GM23338 (cell line): ENCODE measurements at regions not wholly inside any gene's neighbourhood (a gene's known extent, or its start where the extent isn't known, plus 50 kb on each side); places are given as distances from the start of the nearest gene placed in this dataset.

Experiments used
- ATAC-seq: fragments of 200-7000 bp; cut with Tn5 transposase; 3 replicates; pipeline ENCODE4 v1.9.1; 2020
- DNase-seq: peaks from one replicate; pipeline ENCODE4 v3.0.0-alpha.2; 2015; ENCODE audit warnings: low spot score
- H2AFZ ChIP-seq: fragments of 200-600 bp; sonication (generic); 2 replicates; pipeline ENCODE4 v1.8.0; 2016; ENCODE audit warnings: antibody characterized with exemption, mild to moderate bottlenecking, moderate library complexity
- H3F3A ChIP-seq: fragments of 200-600 bp; sonication (generic); replicated peaks from 2 replicates; pipeline ENCODE4 v1.8.0; 2017; ENCODE audit warnings: antibody characterized with exemption, mixed run types, low read depth
- H3K27ac ChIP-seq: fragments of 200-600 bp; sonication (generic); 2 replicates; pipeline ENCODE4 v1.6.1; 2016; ENCODE audit warnings: low read depth
- H3K27me3 ChIP-seq: fragments of 200-600 bp; sonication (generic); 2 replicates; pipeline ENCODE4 v1.8.0; 2016; ENCODE audit warnings: mild to moderate bottlenecking, mixed run types, moderate library complexity; ENCODE audit not compliant: insufficient read depth
- H3K36me3 ChIP-seq: fragments of 200-600 bp; sonication (generic); 2 replicates; pipeline ENCODE4 v1.8.0; 2016; ENCODE audit warnings: mild to moderate bottlenecking; ENCODE audit not compliant: insufficient read depth
- H3K4me1 ChIP-seq: fragments of 200-600 bp; sonication (generic); 2 replicates; pipeline ENCODE4 v1.8.0; 2016; ENCODE audit warnings: mild to moderate bottlenecking, moderate library complexity; ENCODE audit not compliant: insufficient read depth
- H3K4me2 ChIP-seq: fragments of 200-600 bp; sonication (generic); 2 replicates; pipeline ENCODE4 v1.7.1; 2017; ENCODE audit warnings: mixed run types
- H3K4me3 ChIP-seq: fragments of 200-600 bp; sonication (generic); 2 replicates; pipeline ENCODE4 v1.6.1; 2016; ENCODE audit warnings: mixed run types
- H3K79me2 ChIP-seq: fragments of 200-600 bp; sonication (generic); replicated peaks from 2 replicates; pipeline ENCODE4 v1.8.0; 2017; ENCODE audit warnings: mild to moderate bottlenecking; ENCODE audit not compliant: insufficient read depth
- H3K9me2 ChIP-seq: fragments of 200-600 bp; sonication (generic); 2 replicates; pipeline ENCODE4 v1.8.0; 2017; ENCODE audit not compliant: insufficient read depth
- H4K20me1 ChIP-seq: fragments of 200-600 bp; sonication (generic); replicated peaks from 2 replicates; pipeline ENCODE4 v1.8.0; 2017; ENCODE audit warnings: mild to moderate bottlenecking; ENCODE audit not compliant: insufficient read depth
- H3K27ac Mint-ChIP-seq: 2 replicates; pipeline ENCODE4 v1.8.0; 2020; ENCODE audit warnings: inconsistent platforms, mild to moderate bottlenecking, moderate library complexity, mixed read lengths
- H3K27me3 Mint-ChIP-seq: 3 replicates; pipeline ENCODE4 v1.8.0; 2022; ENCODE audit warnings: low read depth, mild to moderate bottlenecking, moderate library complexity, mixed read lengths, inconsistent platforms; ENCODE audit not compliant: insufficient read depth, poor library complexity
- H3K36me3 Mint-ChIP-seq: 3 replicates; pipeline ENCODE4 v1.8.0; 2021; ENCODE audit warnings: low read depth, mild to moderate bottlenecking, inconsistent platforms, moderate library complexity, mixed read lengths
- H3K4me1 Mint-ChIP-seq: 3 replicates; pipeline ENCODE4 v1.8.0; 2020; ENCODE audit warnings: mild to moderate bottlenecking, inconsistent platforms, mixed read lengths
- H3K4me3 Mint-ChIP-seq: 3 replicates; pipeline ENCODE4 v1.8.0; 2021; ENCODE audit warnings: moderate library complexity, mild to moderate bottlenecking, inconsistent platforms, mixed read lengths
- H3K9me3 Mint-ChIP-seq: 3 replicates; pipeline ENCODE4 v1.8.0; 2020; ENCODE audit warnings: moderate library complexity, mild to moderate bottlenecking, inconsistent platforms, mixed read lengths
- CREB1 ChIP-seq: fragments of 250-450 bp; sonication (Bioruptor Pico); IDR thresholded peaks from 2 replicates; pipeline ENCODE4 v1.5.0; 2020; ENCODE audit warnings: low read depth, mild to moderate bottlenecking, moderate library complexity
- EZH2 ChIP-seq: fragments of 200-600 bp; sonication (generic); IDR thresholded peaks from one replicate; pipeline ENCODE4 v1.8.0; 2017; ENCODE audit warnings: antibody characterized with exemption, mild to moderate bottlenecking, low read depth; ENCODE audit not compliant: unreplicated experiment
- EZH2phosphoT487 ChIP-seq: fragments of 200-600 bp; sonication (generic); IDR thresholded peaks from one replicate; pipeline ENCODE4 v1.8.1; 2018; ENCODE audit warnings: antibody characterized with exemption; ENCODE audit not compliant: unreplicated experiment
- JUNB ChIP-seq: IDR thresholded peaks from one replicate; pipeline ENCODE4 v1.6.1; 2016; ENCODE audit warnings: antibody characterized with exemption; ENCODE audit not compliant: unreplicated experiment
- NANOG ChIP-seq: IDR thresholded peaks from 2 replicates; pipeline ENCODE4 v1.6.1; 2016; ENCODE audit warnings: antibody characterized with exemption, borderline replicate concordance
- POLR2AphosphoS5 ChIP-seq: IDR thresholded peaks from 2 replicates; pipeline ENCODE4 v1.6.1; 2016; ENCODE audit warnings: antibody characterized with exemption, low read depth
- STAT1 ChIP-seq: IDR thresholded peaks from one replicate; pipeline ENCODE4 v1.6.1; 2016; ENCODE audit warnings: antibody characterized with exemption; ENCODE audit not compliant: unreplicated experiment
- ZNF114 ChIP-seq: fragments of 250-450 bp; sonication (Bioruptor Pico); IDR thresholded peaks from 2 replicates; pipeline ENCODE4 v1.5.0; 2020; ENCODE audit warnings: mild to moderate bottlenecking, moderate library complexity
- ZNF331 ChIP-seq: fragments of 250-450 bp; sonication (Bioruptor Pico); IDR thresholded peaks from 2 replicates; pipeline ENCODE4 v1.5.0; 2020; ENCODE audit warnings: low read depth, mild to moderate bottlenecking, moderate library complexity
- TF ChIP-seq, protein P1 (sequence below): IDR thresholded peaks from 2 replicates; pipeline ENCODE4 v1.6.1; 2016; ENCODE audit warnings: antibody characterized with exemption
- TF ChIP-seq, protein P2 (sequence below): fragments of 250-450 bp; sonication (Bioruptor Pico); IDR thresholded peaks from 2 replicates; pipeline ENCODE4 v1.5.0; 2020; ENCODE audit warnings: mild to moderate bottlenecking, moderate library complexity
- TF ChIP-seq, protein P3 (sequence below): IDR thresholded peaks from one replicate; pipeline ENCODE4 v1.6.1; 2018; ENCODE audit warnings: antibody characterized with exemption; ENCODE audit not compliant: unreplicated experiment
- TF ChIP-seq, protein P4 (sequence below), 2 experiments: fragments of 200-600 bp in 1 of 2; sonication (generic) in 1 of 2; conservative IDR thresholded peaks; 2 replicates each; pipeline versions ENCODE4 v1.5.1 to v1.6.1; 2016 to 2017; ENCODE audit warnings: antibody characterized with exemption in 2 of 2, low read depth in 2 of 2, mild to moderate bottlenecking in 2 of 2, moderate library complexity in 1 of 2

DNA sequence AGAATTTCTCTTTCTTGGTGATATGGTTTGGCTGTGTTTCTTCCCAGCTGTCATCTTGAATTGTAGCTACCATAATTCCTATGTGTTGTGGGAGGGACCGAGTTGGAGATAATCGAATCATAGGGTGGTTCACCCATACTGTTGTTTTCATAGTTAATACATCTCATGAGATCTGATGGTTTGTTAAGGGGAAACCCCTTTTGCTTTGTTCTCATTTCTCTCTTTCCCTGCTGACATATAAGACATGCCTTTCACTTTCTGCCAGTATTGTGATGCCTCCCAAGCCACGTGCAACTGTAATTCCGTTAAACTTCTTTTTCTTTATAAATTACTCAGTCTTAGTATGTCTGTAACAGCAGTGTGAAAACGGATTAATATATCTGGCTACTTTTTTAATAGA lies 179.0 kb downstream of the VCY1B start:
- no peak for TF ChIP-seq POLR2AphosphoS5
- no peak for TF ChIP-seq CREB1 (CRISPR knock-in tag)
- no peak for TF ChIP-seq EZH2phosphoT487
- TF ChIP-seq, protein P1, sequence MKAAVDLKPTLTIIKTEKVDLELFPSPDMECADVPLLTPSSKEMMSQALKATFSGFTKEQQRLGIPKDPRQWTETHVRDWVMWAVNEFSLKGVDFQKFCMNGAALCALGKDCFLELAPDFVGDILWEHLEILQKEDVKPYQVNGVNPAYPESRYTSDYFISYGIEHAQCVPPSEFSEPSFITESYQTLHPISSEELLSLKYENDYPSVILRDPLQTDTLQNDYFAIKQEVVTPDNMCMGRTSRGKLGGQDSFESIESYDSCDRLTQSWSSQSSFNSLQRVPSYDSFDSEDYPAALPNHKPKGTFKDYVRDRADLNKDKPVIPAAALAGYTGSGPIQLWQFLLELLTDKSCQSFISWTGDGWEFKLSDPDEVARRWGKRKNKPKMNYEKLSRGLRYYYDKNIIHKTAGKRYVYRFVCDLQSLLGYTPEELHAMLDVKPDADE: no peak
- no peak for TF ChIP-seq EZH2
- no peak for TF ChIP-seq STAT1
- TF ChIP-seq, protein P2, sequence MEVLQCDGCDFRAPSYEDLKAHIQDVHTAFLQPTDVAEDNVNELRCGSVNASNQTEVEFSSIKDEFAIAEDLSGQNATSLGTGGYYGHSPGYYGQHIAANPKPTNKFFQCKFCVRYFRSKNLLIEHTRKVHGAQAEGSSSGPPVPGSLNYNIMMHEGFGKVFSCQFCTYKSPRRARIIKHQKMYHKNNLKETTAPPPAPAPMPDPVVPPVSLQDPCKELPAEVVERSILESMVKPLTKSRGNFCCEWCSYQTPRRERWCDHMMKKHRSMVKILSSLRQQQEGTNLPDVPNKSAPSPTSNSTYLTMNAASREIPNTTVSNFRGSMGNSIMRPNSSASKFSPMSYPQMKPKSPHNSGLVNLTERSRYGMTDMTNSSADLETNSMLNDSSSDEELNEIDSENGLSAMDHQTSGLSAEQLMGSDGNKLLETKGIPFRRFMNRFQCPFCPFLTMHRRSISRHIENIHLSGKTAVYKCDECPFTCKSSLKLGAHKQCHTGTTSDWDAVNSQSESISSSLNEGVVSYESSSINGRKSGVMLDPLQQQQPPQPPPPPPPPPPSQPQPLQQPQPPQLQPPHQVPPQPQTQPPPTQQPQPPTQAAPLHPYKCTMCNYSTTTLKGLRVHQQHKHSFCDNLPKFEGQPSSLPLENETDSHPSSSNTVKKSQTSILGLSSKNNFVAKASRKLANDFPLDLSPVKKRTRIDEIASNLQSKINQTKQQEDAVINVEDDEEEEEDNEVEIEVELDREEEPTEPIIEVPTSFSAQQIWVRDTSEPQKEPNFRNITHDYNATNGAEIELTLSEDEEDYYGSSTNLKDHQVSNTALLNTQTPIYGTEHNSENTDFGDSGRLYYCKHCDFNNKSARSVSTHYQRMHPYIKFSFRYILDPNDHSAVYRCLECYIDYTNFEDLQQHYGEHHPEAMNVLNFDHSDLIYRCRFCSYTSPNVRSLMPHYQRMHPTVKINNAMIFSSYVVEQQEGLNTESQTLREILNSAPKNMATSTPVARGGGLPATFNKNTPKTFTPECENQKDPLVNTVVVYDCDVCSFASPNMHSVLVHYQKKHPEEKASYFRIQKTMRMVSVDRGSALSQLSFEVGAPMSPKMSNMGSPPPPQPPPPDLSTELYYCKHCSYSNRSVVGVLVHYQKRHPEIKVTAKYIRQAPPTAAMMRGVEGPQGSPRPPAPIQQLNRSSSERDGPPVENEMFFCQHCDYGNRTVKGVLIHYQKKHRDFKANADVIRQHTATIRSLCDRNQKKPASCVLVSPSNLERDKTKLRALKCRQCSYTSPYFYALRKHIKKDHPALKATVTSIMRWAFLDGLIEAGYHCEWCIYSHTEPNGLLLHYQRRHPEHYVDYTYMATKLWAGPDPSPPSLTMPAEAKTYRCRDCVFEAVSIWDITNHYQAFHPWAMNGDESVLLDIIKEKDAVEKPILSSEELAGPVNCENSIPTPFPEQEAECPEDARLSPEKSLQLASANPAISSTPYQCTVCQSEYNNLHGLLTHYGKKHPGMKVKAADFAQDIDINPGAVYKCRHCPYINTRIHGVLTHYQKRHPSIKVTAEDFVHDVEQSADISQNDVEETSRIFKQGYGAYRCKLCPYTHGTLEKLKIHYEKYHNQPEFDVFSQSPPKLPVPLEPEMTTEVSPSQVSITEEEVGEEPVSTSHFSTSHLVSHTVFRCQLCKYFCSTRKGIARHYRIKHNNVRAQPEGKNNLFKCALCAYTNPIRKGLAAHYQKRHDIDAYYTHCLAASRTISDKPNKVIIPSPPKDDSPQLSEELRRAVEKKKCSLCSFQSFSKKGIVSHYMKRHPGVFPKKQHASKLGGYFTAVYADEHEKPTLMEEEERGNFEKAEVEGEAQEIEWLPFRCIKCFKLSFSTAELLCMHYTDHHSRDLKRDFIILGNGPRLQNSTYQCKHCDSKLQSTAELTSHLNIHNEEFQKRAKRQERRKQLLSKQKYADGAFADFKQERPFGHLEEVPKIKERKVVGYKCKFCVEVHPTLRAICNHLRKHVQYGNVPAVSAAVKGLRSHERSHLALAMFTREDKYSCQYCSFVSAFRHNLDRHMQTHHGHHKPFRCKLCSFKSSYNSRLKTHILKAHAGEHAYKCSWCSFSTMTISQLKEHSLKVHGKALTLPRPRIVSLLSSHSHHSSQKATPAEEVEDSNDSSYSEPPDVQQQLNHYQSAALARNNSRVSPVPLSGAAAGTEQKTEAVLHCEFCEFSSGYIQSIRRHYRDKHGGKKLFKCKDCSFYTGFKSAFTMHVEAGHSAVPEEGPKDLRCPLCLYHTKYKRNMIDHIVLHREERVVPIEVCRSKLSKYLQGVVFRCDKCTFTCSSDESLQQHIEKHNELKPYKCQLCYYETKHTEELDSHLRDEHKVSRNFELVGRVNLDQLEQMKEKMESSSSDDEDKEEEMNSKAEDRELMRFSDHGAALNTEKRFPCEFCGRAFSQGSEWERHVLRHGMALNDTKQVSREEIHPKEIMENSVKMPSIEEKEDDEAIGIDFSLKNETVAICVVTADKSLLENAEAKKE (CRISPR knock-in tag): no peak
- no peak for TF ChIP-seq ZNF331
- no peak for TF ChIP-seq JUNB
- TF ChIP-seq ZNF114 (CRISPR knock-in tag): no peak
- TF ChIP-seq, protein P3, sequence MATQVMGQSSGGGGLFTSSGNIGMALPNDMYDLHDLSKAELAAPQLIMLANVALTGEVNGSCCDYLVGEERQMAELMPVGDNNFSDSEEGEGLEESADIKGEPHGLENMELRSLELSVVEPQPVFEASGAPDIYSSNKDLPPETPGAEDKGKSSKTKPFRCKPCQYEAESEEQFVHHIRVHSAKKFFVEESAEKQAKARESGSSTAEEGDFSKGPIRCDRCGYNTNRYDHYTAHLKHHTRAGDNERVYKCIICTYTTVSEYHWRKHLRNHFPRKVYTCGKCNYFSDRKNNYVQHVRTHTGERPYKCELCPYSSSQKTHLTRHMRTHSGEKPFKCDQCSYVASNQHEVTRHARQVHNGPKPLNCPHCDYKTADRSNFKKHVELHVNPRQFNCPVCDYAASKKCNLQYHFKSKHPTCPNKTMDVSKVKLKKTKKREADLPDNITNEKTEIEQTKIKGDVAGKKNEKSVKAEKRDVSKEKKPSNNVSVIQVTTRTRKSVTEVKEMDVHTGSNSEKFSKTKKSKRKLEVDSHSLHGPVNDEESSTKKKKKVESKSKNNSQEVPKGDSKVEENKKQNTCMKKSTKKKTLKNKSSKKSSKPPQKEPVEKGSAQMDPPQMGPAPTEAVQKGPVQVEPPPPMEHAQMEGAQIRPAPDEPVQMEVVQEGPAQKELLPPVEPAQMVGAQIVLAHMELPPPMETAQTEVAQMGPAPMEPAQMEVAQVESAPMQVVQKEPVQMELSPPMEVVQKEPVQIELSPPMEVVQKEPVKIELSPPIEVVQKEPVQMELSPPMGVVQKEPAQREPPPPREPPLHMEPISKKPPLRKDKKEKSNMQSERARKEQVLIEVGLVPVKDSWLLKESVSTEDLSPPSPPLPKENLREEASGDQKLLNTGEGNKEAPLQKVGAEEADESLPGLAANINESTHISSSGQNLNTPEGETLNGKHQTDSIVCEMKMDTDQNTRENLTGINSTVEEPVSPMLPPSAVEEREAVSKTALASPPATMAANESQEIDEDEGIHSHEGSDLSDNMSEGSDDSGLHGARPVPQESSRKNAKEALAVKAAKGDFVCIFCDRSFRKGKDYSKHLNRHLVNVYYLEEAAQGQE: no peak
- TF ChIP-seq NANOG: no peak
- TF ChIP-seq, protein P4, sequence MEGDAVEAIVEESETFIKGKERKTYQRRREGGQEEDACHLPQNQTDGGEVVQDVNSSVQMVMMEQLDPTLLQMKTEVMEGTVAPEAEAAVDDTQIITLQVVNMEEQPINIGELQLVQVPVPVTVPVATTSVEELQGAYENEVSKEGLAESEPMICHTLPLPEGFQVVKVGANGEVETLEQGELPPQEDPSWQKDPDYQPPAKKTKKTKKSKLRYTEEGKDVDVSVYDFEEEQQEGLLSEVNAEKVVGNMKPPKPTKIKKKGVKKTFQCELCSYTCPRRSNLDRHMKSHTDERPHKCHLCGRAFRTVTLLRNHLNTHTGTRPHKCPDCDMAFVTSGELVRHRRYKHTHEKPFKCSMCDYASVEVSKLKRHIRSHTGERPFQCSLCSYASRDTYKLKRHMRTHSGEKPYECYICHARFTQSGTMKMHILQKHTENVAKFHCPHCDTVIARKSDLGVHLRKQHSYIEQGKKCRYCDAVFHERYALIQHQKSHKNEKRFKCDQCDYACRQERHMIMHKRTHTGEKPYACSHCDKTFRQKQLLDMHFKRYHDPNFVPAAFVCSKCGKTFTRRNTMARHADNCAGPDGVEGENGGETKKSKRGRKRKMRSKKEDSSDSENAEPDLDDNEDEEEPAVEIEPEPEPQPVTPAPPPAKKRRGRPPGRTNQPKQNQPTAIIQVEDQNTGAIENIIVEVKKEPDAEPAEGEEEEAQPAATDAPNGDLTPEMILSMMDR (conservative IDR thresholded peaks at IDR 0.05; ENCODE audit: low read depth in 2 of 2): no peak
- Histone ChIP-seq H4K20me1 (no peaks in the 10 kb centered on the region), H3K79me2 (no peaks in the 10 kb centered on the region), H3K27me3 (no peaks in the 10 kb centered on the region), H3K4me1 (no peaks in the 10 kb centered on the region), H3K4me3 (no peak overlapping the region), H3K9me2 (no peaks in the 10 kb centered on the region), H3K27ac (no peak overlapping the region), H2AFZ (no peak overlapping the region), H3F3A (no peaks in the 10 kb centered on the region), H3K4me2 (no peak overlapping the region), H3K36me3 (no peaks in the 10 kb centered on the region)
- H3K4me1 Mint-ChIP-seq: no peaks in the 10 kb centered on the region; the same call in 2 of the 3 replicates
- H3K27ac Mint-ChIP-seq: no peak overlapping the region
- ATAC-seq (no peak), DNase-seq (no peak)
- no peaks in the 10 kb centered on the region for H3K27me3 Mint-ChIP-seq
- no peak overlapping the region for H3K4me3 Mint-ChIP-seq
- no peaks in the 10 kb centered on the region for H3K36me3 Mint-ChIP-seq
- H3K9me3 Mint-ChIP-seq: no peaks in the 10 kb centered on the region
